ENCODE measurements at regions not wholly inside any gene's neighbourhood (a gene's known extent, or its start where the extent isn't known, plus 50 kb on each side); places are given as distances from the start of the nearest gene placed in this dataset.
"Not testable (repeated sequence)": the region's sequence is repeated elsewhere in the genome, so short reads cannot be mapped to it uniquely, and the experiment has no call there.

- peak; percentile 24 for DNase-seq (ENCODE audit: low read depth)
Measured at GRCh38 chr4:84279678-84280077, 219.4 kb downstream of the NKX6-1 start.

DNA sequence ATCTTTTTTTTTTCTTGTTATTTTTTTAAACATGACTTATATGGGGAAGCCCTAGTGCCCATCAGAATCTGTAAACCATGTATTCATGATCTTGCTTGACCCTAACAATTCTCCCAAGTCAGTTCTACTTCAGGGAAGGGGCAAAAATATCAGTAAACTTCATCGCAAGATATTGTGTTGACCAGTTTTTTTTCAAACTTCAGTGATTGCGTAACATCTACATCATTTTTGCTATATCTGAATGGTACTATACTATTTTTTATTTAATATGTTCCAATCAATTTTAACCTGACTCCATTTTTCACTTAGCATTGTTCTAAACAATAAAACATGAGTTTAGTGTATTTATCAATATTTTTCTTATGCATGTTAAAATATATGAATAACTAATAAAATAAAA is 221.2 kb downstream of the NKX6-1 start:
- no peak for DNase-seq (ENCODE audit: low read depth)

GRCh38 chr4:84276752-84277151 is 222.3 kb downstream of the NKX6-1 start:
- no peak for DNase-seq (ENCODE audit: low read depth)

GRCh38 chr4:84269536-84270044 is 229.5 kb downstream of the NKX6-1 start:
- DNase-seq (ENCODE audit: low read depth), result no peak

DNA sequence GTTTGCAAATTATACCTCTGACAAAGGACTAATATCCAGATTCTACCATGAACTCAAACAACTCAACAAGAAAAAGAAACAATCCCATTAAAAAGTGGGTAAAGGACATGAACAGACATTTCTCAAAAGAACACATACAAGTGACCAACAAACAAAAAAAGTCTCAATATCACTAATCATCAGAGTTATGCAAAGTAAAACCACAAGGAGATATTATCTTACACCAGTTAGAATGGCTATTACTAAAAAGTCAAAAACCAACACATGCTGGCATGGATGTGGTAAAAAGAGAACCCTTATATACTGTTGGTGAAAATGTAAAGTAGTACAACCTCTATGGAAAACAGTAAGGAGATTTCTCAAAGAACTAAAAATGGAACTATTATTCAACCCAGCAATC is 234.4 kb downstream of the NKX6-1 start:
- no peak for DNase-seq (ENCODE audit: low read depth)

DNA sequence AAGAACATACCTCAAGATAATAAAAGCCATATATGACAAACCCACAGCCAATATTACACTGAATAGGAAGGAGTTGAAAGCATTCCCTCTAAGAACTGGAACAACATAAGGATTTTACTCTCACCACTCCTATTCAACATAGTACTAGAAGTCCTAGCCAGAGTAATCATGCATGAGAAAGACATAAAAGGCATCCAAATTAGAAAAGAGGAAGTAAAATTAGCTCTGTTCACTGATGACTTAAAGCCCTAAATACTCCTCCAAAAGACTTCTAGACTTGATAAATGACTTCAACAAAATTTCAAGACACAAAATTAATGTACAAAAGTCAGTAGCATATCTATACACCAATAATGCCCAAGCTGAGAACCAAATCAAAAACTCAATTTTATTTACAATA is 235.7 kb downstream of the NKX6-1 start:
- DNase-seq (ENCODE audit: low read depth), result no peak

DNA sequence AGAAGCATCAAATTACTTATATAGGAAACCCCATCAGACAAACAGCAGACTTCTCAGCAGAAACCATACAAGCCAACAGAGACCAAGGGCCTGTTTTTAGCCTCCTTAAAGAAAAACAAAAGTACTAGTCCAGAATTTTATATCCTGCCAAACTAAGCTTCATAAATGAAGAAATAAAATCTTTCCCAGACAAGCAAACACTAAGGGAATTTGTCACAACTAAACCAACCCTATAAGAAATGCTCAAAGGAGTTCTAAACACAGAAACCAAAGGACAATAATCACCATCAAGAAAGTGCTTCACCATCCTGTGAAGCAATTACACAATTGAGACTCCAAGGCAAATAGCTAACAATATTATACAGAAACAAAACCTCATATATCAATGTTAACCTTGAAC is 238.6 kb downstream of the NKX6-1 start:
- no peak for DNase-seq (ENCODE audit: low read depth)

- DNase-seq (ENCODE audit: low read depth), result no peak
Measured at GRCh38 chr4:84258905-84259830, 239.9 kb downstream of the NKX6-1 start.

DNA sequence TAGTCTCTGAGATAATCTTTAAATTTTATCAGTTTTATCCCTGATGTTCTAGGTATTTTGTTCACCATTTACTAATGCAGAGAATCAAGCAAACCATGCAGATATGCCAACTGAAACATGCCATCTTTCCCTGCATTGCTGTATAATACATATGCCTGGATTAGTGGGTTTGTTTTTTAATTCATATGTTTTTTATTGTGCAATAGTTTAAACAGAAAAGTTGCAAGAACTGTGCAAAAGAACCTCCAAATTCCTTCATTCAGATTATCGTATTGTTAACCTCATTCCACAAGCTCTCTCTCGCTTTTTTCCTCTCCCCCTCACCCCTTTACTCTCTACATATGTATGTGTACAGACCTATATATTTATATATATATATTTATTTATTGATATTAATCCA is 244.6 kb downstream of the NKX6-1 start:
- no peak for DNase-seq (ENCODE audit: low read depth)

GRCh38 chr4:84249521-84249920 is 249.6 kb downstream of the NKX6-1 start:
- DNase-seq (ENCODE audit: low read depth), result no peak

- DNase-seq (ENCODE audit: low read depth), result not testable (repeated sequence)
Measured at GRCh38 chr4:84245042-84245441, 254.1 kb downstream of the NKX6-1 start.

DNA sequence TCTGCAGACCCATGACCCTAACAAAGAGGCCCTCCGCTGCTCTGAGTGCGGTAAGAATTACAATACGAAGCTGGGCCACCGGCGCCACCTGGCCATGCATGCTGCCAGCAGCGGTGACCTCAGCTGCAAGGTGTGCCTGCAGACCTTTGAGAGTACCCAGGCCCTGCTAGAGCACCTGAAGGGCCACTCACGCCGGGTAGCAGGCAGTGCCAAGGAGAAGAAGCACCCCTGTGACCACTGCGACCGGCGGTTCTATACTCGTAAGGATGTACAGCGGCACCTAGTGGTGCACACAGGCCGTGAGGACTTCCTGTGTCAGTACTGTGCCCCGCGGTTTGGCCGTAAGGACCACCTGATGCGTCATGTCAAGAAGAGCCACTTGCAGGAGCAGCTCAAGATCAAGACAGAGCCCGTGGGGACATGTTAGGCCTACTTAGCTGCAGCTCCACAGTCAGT is 254.7 kb downstream of the NKX6-1 start:
- DNase-seq (ENCODE audit: low read depth), result not testable (repeated sequence)

DNA sequence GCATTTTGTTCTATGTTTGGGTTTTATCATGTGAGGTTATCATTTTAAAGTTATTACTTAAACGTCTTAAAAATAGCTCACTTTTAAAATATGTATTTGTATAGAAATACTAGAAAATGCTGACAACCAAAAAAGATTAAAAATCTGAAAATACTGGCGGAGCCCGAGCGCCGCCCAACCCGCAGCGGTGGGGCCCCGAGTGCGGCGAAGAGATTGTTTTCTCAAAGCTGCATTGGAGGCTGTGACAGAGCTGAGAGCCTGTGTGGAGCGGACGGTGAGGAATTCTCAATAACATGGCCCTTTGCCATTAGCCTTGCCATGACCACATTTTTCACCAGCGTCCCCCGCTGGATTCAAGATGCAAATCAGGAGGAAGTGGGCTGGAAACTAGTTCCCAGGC is 255.4 kb downstream of the NKX6-1 start:
- no peak for DNase-seq (ENCODE audit: low read depth)

DNA sequence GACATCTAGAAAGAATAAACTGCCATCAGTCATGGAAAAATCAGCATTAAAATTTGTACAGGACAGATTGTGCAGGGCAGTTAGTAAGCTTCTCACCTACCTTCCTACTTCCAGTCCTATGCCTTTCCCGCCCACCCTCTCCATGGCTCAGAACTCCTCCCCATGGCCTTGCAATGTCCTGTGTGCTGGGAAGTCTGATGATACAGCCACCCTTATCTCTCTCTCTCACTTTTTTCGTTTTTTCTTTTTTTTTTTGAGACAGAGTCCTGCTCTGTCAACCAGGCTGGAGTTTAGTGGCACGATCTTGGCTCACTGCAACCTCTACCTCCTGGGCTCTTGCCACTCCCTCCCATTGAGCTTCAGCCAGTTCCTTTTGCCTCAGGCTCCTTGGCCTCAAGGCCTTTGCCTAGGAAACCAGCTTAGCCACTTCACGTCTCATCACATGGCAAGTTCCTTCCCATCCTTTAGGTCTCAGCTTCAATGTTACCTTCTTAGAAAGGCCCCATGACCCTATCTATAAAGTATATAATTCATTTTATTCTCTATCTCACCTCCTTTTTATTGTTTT is 259.7 kb downstream of the NKX6-1 start:
- no peak for DNase-seq (ENCODE audit: low read depth)

GRCh38 chr4:84238247-84239090 is 260.6 kb downstream of the NKX6-1 start:
- DNase-seq (ENCODE audit: low read depth), result peak; percentile 41

- no peak for DNase-seq (ENCODE audit: low read depth)
Measured at GRCh38 chr4:84237008-84237407, 262.1 kb downstream of the NKX6-1 start.

DNA sequence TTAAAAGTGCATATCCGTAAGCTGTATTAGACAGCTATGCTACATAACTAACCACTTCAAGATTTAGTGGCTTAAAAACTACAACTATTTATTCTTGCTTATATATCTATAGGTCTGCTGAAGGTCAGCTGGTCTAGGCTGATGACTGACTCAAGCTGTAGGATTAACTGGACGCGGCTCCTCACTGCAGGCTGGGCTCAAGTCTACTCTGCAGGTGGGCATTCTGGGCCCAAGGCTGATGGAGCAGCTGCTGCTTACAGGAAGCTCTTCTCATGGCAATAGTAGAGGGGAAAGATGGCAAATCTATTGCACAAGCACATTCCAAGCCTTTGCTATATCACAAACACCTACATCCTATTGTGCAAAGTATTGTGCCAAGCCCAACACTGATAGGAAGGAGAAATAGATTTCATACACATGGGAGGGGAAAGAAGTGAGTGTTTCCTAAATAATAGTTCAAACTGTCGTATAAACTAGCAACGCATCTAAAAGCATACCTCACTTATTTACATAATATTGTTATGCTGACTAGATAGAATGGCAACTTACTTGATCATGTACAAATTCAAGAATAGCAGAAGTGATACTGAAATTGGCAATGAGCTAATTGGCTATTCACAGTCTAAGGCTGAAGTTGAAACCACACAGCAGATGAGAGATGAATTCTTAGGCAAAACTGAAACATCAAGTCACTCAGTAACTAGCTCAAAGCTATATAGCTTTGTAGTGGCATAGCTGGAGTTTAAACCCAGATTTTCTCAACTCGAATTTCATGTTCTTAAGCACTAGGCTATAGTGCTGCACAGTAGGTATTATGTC is 263.8 kb downstream of the NKX6-1 start:
- DNase-seq (ENCODE audit: low read depth), result no peak

- no peak for DNase-seq (ENCODE audit: low read depth)
Measured at GRCh38 chr4:84232309-84233095, 266.6 kb downstream of the NKX6-1 start.

DNA sequence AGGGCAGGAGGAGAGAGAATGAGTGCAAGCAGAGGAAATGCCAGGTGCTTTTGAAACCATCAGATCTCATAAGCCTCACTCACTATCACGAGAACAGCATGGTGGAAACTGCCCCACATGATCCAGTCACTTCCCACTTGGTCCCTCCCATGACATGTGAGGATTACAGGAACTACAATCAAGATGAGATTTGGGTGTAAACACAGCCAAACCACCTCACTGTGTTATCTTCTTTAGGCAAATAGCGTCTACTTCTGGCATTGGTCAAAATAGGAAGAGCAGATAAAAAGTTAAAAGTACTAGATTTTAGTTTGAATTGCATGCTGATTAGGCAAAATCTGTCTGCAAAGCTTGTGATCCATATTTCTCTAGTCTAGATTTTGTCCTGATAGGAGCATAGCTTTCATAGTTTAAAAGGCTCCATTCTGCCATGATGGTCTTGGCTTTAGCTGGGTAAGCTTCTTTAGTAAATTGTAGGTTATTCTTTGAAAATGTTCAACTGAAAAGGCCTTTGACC is 267.5 kb downstream of the NKX6-1 start:
- no peak for DNase-seq (ENCODE audit: low read depth)

GRCh38 chr4:84224522-84224921 is 274.6 kb downstream of the NKX6-1 start:
- DNase-seq (ENCODE audit: low read depth), result no peak
